RWPE2 (cell line): ENCODE measurements at regions not wholly inside any gene's neighbourhood (a gene's known extent, or its start where the extent isn't known, plus 50 kb on each side); places are given as distances from the start of the nearest gene placed in this dataset.

Source experiments
- ATAC-seq: fragments of 200-7000 bp; cut with Tn5 transposase; 3 replicates; pipeline ENCODE4 v1.9.1; 2021; ENCODE audit warnings: low read depth
- DNase-seq: peaks from one replicate; pipeline ENCODE4 v3.0.0-alpha.2; 2020; ENCODE audit warnings: low spot score
- H3K27ac ChIP-seq: fragments of 450-650 bp; 2 replicates; pipeline ENCODE4 v1.5.1; 2017; ENCODE audit warnings: mild to moderate bottlenecking; ENCODE audit not compliant: poor library complexity, severe bottlenecking
- H3K27me3 ChIP-seq: fragments of 250-450 bp; sonication (Bioruptor Pico); 2 replicates; pipeline ENCODE4 v1.5.1; 2021; ENCODE audit warnings: mild to moderate bottlenecking, moderate library complexity; ENCODE audit not compliant: insufficient read depth, poor library complexity, severe bottlenecking
- H3K36me3 ChIP-seq: fragments of 250-450 bp; sonication (Bioruptor Pico); 2 replicates; pipeline ENCODE4 v1.5.1; 2020; ENCODE audit warnings: low read depth, mild to moderate bottlenecking, moderate library complexity
- H3K4me1 ChIP-seq: fragments of 250-450 bp; sonication (Bioruptor Pico); 2 replicates; pipeline ENCODE4 v1.5.1; 2021; ENCODE audit warnings: mild to moderate bottlenecking, moderate library complexity; ENCODE audit not compliant: insufficient read depth, poor library complexity, severe bottlenecking
- H3K4me3 ChIP-seq: fragments of 250-450 bp; sonication (Bioruptor Pico); 2 replicates; pipeline ENCODE4 v1.5.1; 2021; ENCODE audit warnings: mild to moderate bottlenecking, moderate library complexity; ENCODE audit not compliant: severe bottlenecking
- H3K9me3 ChIP-seq: fragments of 250-450 bp; sonication (Bioruptor Pico); 2 replicates; pipeline ENCODE4 v1.5.1; 2021; ENCODE audit warnings: mild to moderate bottlenecking, moderate library complexity; ENCODE audit not compliant: severe bottlenecking
- TF ChIP-seq, protein P1 (sequence below): fragments of 450-650 bp; IDR thresholded peaks from one replicate; pipeline ENCODE4 v1.5.1; 2017; ENCODE audit warnings: mild to moderate bottlenecking, moderate library complexity; ENCODE audit not compliant: poor library complexity, severe bottlenecking

DNA sequence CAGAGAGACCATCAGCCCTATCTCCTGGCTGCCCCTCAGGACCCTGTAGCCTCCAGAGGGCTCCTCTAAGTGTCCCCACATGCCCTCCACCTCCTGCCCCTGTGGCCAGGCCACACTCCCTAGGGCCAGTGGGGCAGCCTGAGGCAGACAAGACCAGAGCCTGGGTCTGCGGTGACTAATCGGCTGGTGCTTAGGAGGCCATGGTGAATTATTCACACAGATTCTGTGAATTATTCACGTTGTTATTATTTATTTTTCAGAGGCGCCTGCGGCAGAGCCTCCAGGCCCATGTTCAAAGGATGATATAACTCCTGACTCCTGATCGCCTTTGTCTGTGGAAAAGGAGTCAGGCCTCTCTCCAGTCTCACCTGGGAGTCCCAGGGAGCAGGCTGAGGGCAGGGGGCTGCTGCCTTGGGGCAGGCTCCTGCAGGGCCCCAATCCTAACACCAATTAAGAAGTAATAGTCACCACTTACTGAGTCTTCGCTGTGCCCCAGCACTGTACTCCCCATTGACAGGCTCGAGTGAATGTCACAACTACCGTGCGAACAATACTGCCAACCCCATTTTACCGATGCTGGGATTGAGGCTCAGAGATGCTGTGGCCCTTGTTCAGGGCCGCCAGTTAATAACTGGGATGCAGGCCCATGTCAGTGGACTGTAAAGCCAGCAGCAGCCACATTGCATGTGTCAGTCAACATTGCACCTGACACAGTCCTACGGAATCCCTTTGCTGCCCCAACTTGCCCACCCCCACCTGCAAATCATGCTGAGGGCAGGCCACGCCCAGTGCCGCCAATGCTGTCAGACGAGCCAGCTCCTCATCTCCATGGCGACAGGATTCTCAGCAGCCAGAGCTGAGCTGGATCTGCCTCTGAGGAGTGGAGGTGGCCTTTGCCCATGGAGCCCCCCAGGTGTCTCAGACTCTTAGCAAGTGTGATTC lies 94.9 kb downstream of the PCDH1 start:
- Histone ChIP-seq H3K27me3 (no peaks in the 10 kb centered on the region), H3K9me3 (no peaks in the 10 kb centered on the region), H3K27ac (no peak overlapping the region), H3K4me3 (no peak overlapping the region), H3K36me3 (no peaks in the 10 kb centered on the region), H3K4me1 (peaks cover 3% of the 10 kb centered on the region)
- ATAC-seq: peak; percentile 82
- peak; percentile 92 for DNase-seq
- TF ChIP-seq, protein P1, sequence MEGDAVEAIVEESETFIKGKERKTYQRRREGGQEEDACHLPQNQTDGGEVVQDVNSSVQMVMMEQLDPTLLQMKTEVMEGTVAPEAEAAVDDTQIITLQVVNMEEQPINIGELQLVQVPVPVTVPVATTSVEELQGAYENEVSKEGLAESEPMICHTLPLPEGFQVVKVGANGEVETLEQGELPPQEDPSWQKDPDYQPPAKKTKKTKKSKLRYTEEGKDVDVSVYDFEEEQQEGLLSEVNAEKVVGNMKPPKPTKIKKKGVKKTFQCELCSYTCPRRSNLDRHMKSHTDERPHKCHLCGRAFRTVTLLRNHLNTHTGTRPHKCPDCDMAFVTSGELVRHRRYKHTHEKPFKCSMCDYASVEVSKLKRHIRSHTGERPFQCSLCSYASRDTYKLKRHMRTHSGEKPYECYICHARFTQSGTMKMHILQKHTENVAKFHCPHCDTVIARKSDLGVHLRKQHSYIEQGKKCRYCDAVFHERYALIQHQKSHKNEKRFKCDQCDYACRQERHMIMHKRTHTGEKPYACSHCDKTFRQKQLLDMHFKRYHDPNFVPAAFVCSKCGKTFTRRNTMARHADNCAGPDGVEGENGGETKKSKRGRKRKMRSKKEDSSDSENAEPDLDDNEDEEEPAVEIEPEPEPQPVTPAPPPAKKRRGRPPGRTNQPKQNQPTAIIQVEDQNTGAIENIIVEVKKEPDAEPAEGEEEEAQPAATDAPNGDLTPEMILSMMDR: no peak

DNA sequence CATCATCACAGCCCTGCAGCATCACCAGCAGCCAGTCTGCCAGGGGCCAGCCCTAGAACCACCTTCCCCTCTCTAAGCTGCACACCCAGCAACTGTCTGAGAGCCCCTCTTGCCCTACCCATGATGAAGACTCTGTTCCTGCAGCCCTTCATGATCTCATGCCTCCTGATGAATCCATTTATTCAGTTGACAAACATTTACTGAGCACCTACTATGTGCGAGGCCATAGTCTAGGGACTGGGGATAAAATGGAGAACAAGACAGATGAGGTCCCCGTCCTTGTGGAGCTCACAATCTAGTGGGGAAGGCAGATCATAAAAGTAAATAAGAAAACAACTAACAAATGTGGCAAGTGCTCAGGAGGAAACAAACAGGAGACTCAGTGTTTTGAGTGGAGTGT lies 96.3 kb downstream of the PCDH1 start:
- TF ChIP-seq, protein P1: no peak
- Histone ChIP-seq H3K27ac (no peak overlapping the region), H3K4me1 (peaks cover 3% of the 10 kb centered on the region), H3K36me3 (no peaks in the 10 kb centered on the region), H3K27me3 (no peaks in the 10 kb centered on the region), H3K4me3 (no peak overlapping the region), H3K9me3 (no peaks in the 10 kb centered on the region)
- DNase-seq (no peak), ATAC-seq (no peak)

DNA sequence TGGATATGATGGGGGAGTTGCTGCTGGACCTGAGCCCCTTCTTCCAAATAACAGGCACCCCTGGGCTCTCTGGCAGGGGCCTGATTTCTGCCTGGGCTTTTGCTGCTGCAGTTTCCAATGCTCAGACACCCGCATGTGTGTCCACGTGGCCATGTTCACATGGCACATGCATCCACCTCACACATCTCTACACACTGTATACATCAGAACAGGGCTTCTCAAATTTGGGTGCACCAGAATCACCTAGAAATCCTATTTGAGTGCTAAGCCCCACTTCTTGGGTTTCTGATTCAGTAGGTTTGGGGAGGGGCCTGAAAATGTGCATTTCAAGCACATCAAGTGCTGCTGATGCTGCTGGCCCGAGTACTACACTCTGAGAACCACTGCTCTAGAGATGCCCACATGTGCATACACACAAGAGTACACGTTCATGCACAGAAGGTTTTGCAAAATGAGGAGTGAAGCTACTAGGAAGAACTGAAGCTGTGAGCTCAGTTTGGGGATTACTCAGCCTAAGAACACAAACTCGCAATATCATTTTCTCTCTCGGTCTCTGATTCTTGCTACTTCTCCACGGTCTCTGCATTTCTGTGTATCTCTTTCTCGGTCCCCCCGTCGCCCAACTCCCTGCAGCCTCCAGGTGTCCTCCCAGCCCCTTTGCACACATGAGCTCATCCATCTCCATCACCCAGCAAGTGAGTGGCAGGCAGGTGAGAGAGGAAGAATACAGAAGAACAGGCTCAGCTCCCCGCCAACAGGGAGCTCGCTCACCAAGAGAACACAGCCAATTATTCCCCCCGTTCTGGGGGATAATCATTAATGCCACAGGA lies 97.0 kb downstream of the PCDH1 start:
- no peaks in the 10 kb centered on the region for H3K9me3 ChIP-seq
- no peak overlapping the region for H3K4me3 ChIP-seq
- ATAC-seq: no peak
- no peak for DNase-seq
- no peak overlapping the region for H3K27ac ChIP-seq
- peaks cover 3% of the 10 kb centered on the region for H3K4me1 ChIP-seq
- H3K36me3 ChIP-seq: no peaks in the 10 kb centered on the region
- TF ChIP-seq, protein P1: no peak
- H3K27me3 ChIP-seq: no peaks in the 10 kb centered on the region

DNA sequence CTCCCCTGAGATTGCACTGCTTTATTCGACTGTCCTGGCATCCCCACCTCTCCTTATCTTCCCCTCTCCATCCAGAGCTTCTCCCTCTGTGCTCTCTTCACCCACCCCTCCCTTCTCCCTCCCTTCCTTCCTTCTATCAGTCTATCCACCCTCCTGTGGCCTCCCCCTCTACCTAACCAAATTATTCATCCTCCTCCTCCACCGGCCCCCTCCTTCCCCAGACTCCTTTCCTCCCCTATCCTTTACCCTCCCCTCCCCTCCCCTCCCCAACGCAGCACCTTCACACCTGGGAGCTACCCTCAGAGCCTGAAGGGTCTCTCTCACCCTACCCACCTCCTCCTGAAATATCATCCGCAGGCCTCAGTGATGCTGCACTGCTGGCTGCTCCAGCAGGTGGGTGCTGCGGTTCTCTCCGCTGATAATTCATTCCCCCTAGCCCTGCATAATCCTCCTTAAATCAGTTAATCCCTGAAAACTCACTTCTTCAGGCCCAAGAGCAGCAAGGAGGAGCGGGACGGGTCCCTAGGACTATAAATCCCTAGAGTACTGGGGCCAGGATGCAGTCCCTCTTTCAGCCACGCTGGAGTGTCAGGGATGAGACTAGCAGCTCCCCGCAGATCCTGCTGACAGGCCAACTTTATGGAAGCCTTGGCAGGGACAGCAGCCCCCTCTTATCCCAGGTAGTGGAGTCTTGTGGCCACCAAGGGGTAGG lies 97.8 kb downstream of the PCDH1 start:
- ATAC-seq: no peak
- H3K27ac ChIP-seq: no peak overlapping the region
- no peaks in the 10 kb centered on the region for H3K27me3 ChIP-seq
- TF ChIP-seq, protein P1: no peak
- H3K36me3 ChIP-seq: no peaks in the 10 kb centered on the region
- no peak overlapping the region for H3K4me3 ChIP-seq
- no peak for DNase-seq
- no peaks in the 10 kb centered on the region for H3K9me3 ChIP-seq
- H3K4me1 ChIP-seq: peaks cover 3% of the 10 kb centered on the region
